Stomach (tissue), 8 donors: ENCODE measurements at regions not wholly inside any gene's neighbourhood (a gene's known extent, or its start where the extent isn't known, plus 50 kb on each side); places are given as distances from the start of the nearest gene placed in this dataset.

Experiments used
- DNase-seq, 2 donors: peaks; one replicate each; pipeline versions ENCODE4 v3.0.0 to v3.0.0-alpha.2; 2013 to 2019
- H3K27ac ChIP-seq, 5 donors: fragments of 200-600 bp in 4 of 5; sonication (generic) in 4 of 5; one replicate each; pipeline ENCODE4 v1.5.1; 2013 to 2019; ENCODE audit warnings: mild to moderate bottlenecking in 1 of 5, moderate library complexity in 1 of 5
- H3K27me3 ChIP-seq, 3 donors: fragments of 200-600 bp; sonication (generic); one replicate each; pipeline ENCODE4 v1.5.1; 2017 to 2019; ENCODE audit warnings: mixed run types in 1 of 3
- H3K36me3 ChIP-seq, 4 donors: fragments of 200-600 bp; sonication (generic); 1 replicate in 3 of 4; 2 replicates in 1 of 4; pipeline ENCODE4 v1.5.1; 2016 to 2019
- H3K4me1 ChIP-seq, 4 donors: fragments of 200-600 bp; sonication (generic); one replicate each; pipeline ENCODE4 v1.5.1; 2016 to 2019
- H3K4me3 ChIP-seq, 4 donors: fragments of 200-600 bp; sonication (generic) in 3 of 4; one replicate each; pipeline ENCODE4 v1.5.1; 2016 to 2019; ENCODE audit warnings: mild to moderate bottlenecking in 1 of 4
- H3K9me3 ChIP-seq, 4 donors: fragments of 200-600 bp; sonication (generic); one replicate each; pipeline ENCODE4 v1.5.1; 2016 to 2019
- EP300 ChIP-seq: sonication (generic); formaldehyde crosslinking; IDR thresholded peaks from one replicate; pipeline ENCODE4 v1.6.1; 2017; ENCODE audit warnings: antibody characterized with exemption
- POLR2A ChIP-seq, 4 donors: fragments of 450-650 bp; IDR thresholded peaks; one replicate each; pipeline ENCODE4 v1.6.1; 2016; ENCODE audit warnings: antibody characterized with exemption in 4 of 4, control low read depth in 2 of 4, mild to moderate bottlenecking in 1 of 4, moderate library complexity in 1 of 4
- POLR2AphosphoS5 ChIP-seq, 3 donors: sonication (generic); formaldehyde crosslinking; IDR thresholded peaks; one replicate each; pipeline ENCODE4 v1.6.1; 2016; ENCODE audit warnings: antibody characterized with exemption in 3 of 3
- WGBS, 5 donors: extraction: QIAGEN DNeasy Blood & Tissue Kit in 3 of 5; methylation state at CpG; one replicate each; pipeline versions ENCODE4 v1.1.5 to v1.1.7; 2013 to 2018; 5-methylcytosine and 5-hydroxymethylcytosine counted together
- intact Hi-C: fragments of 100-400 bp; cut with DNase I; formaldehyde crosslinking; loops from one replicate; pipeline ENCODE4 v1.15.1; 2023; ENCODE audit warnings: low total_unique reads
- TF ChIP-seq, protein P1 (sequence below), 7 experiments: fragments of 450-650 bp in 4 of 7; fragments of 200-600 bp in 3 of 7; sonication (generic) in 3 of 7; IDR thresholded peaks; one replicate each; pipeline ENCODE4 v1.5.1; 2016 to 2019; ENCODE audit warnings: antibody characterized with exemption in 7 of 7, control low read depth in 2 of 7, mild to moderate bottlenecking in 1 of 7
- donor health status: healthy with polysubstance abuse.
- donor health status: Bipolar disorder and iron deficiency.
- donor health status: healthy.

DNA sequence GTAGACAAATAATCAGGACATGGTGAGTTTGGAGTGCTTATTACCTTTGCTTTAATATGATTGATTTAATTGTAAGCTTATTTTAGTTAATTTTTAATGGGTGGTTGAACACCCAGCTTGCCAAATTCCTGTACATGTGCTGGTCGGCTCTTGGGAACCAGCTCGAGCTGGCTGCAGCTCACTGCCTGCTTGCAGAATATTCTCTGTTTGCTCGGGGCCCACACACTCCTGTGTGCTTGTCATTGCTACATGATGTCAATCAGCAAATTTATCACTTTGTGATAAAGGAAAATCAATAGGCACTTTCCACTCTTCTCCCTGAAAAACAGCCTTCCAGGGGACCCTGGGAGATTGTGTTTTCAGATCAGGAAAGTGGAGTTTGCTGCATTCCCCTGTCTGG, 141.1 kb upstream of the LHX5 start:
- H3K27me3 ChIP-seq, result peaks cover 11 to 80% (median 42%) of the 10 kb centered on the region in 3 donors

DNA sequence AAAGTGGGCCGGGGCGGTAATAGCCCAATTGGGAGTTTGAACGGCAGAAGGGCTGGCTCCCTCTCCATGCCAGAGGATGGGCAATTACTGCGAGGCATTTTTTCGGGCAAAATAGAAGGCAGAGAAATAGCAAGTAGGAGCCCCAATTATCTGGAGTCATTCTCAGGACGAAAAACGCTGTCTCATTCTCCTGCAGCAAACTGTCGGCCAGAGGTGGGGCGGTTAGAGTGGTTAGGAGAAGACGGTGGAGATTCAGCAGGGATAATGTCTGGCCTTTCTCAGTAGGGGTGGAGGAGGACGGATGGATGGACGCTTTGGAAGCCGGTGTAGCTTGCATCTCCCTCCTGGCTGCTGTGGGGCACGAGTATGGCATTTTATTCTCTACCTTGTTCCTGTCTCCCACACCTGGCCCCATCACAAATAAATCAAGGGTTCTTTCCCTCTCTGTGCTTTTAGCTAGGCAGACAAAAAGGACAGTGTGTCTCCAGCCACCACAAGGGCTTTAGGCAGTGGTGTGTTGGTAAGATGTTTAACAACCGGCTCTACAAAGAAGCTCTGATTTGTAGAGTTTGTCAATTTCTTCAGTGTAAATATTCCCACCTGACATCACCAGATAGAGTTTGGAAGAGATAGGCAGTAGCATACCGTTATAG, 140.5 kb upstream of the LHX5 start:
- Histone ChIP-seq H3K36me3 (no peaks in the 10 kb centered on the region), H3K9me3 (peaks cover 0 to 31% (median 16%) of the 10 kb centered on the region in 4 donors), H3K4me1 (peaks cover 0 to 7% (median 0%) of the 10 kb centered on the region in 4 donors), H3K4me3 (no peak overlapping the region), H3K27me3 (peaks cover 11 to 75% (median 42%) of the 10 kb centered on the region in 3 donors), H3K27ac (no peak overlapping the region)
- TF ChIP-seq, protein P1, sequence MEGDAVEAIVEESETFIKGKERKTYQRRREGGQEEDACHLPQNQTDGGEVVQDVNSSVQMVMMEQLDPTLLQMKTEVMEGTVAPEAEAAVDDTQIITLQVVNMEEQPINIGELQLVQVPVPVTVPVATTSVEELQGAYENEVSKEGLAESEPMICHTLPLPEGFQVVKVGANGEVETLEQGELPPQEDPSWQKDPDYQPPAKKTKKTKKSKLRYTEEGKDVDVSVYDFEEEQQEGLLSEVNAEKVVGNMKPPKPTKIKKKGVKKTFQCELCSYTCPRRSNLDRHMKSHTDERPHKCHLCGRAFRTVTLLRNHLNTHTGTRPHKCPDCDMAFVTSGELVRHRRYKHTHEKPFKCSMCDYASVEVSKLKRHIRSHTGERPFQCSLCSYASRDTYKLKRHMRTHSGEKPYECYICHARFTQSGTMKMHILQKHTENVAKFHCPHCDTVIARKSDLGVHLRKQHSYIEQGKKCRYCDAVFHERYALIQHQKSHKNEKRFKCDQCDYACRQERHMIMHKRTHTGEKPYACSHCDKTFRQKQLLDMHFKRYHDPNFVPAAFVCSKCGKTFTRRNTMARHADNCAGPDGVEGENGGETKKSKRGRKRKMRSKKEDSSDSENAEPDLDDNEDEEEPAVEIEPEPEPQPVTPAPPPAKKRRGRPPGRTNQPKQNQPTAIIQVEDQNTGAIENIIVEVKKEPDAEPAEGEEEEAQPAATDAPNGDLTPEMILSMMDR (IDR thresholded peaks at IDR 0.05), result no peak
- TF ChIP-seq POLR2AphosphoS5 (IDR thresholded peaks at IDR 0.05), result no peak
- TF ChIP-seq POLR2A (IDR thresholded peaks at IDR 0.05), result no peak
- no peak for TF ChIP-seq EP300
- DNase-seq, result no peak
- WGBS, 5 donors, result 27 to 36% (median 34%) methylated on average over 16 of the region's 16 CpGs
- intact Hi-C loops, result no loop called here

More for the DNA sequence above, 141.1 kb upstream of the LHX5 start:
- WGBS, 5 donors, result 29 to 41% (median 34%) methylated on average over 3 of the region's 3 CpGs
- DNase-seq, result no peak
- Histone ChIP-seq H3K9me3 (peaks cover 0 to 31% (median 16%) of the 10 kb centered on the region in 4 donors), H3K36me3 (no peaks in the 10 kb centered on the region), H3K27ac (no peak overlapping the region), H3K4me1 (peaks cover 0 to 7% (median 0%) of the 10 kb centered on the region in 4 donors), H3K4me3 (no peak overlapping the region)
- TF ChIP-seq EP300, result no peak
- no peak for TF ChIP-seq POLR2A (IDR thresholded peaks at IDR 0.05)
- TF ChIP-seq, protein P1 (IDR thresholded peaks at IDR 0.05), result no peak
- no peak for TF ChIP-seq POLR2AphosphoS5 (IDR thresholded peaks at IDR 0.05)
- intact Hi-C loops, result no loop called here

DNA sequence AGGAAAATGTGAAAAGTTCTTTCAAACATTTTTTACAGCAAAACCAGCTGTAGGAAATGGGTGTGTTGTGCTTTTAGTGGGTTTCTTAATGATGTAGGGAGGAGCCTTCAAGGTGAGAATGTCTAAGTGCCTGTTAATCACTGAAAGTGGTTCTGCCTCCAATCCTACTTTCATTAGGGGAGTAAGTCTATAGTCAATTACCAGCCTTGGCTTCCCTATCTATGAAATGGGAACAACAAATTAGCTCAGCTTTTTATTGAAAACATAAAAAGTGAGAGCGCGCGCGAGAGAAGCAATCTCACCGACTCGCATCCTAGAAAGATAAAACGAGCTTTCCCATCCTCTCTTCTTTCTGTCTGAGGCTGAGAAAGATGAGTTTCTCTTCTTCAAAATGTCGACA, 140.0 kb upstream of the LHX5 start:
- H3K9me3 ChIP-seq, result peaks cover 0 to 31% (median 16%) of the 10 kb centered on the region in 4 donors
- no peak overlapping the region for H3K27ac ChIP-seq
- peaks cover 11 to 75% (median 42%) of the 10 kb centered on the region in 3 donors for H3K27me3 ChIP-seq
- intact Hi-C loops, result no loop called here
- TF ChIP-seq POLR2AphosphoS5 (IDR thresholded peaks at IDR 0.05) (no peak), EP300 (no peak), POLR2A (IDR thresholded peaks at IDR 0.05) (no peak)
- TF ChIP-seq, protein P1 (IDR thresholded peaks at IDR 0.05), result no peak
- 67 to 74% (median 69%) methylated on average over 8 of the region's 8 CpGs for WGBS, 5 donors
- H3K4me1 ChIP-seq, result peaks cover 0 to 7% (median 0%) of the 10 kb centered on the region in 4 donors
- no peak overlapping the region for H3K4me3 ChIP-seq
- DNase-seq, result no peak
- H3K36me3 ChIP-seq, result no peaks in the 10 kb centered on the region

DNA sequence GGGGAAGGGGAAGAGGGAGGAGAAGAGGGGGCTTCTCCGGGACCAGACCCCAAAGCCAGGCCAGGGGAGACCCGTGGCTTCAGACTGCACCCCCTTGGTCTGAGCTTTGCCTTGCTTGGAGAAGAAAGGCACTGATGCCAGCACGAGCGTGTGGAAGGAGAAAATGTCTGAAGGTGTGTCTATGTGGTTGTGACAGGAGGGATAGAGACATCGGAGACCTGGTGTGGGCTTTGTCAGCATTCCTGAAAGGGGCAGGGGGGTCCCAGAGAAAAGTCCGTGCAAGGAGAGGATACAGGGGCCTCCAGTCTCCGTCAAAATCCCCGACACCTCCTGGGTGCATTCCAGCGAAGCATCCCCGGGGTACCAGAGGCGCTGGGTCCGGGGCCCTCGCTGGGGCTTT, 139.0 kb upstream of the LHX5 start:
- peaks cover 11 to 74% (median 42%) of the 10 kb centered on the region in 3 donors for H3K27me3 ChIP-seq
- H3K27ac ChIP-seq, result no peak overlapping the region
- H3K9me3 ChIP-seq, result peaks cover 0 to 31% (median 16%) of the 10 kb centered on the region in 4 donors
- peaks cover 0 to 7% (median 0%) of the 10 kb centered on the region in 4 donors for H3K4me1 ChIP-seq
- TF ChIP-seq EP300 (no peak), POLR2A (IDR thresholded peaks at IDR 0.05) (no peak), POLR2AphosphoS5 (IDR thresholded peaks at IDR 0.05) (no peak)
- TF ChIP-seq, protein P1 (IDR thresholded peaks at IDR 0.05), result no peak
- no peak for DNase-seq
- WGBS, 5 donors, result 1 to 4% (median 4%) methylated on average over 13 of the region's 13 CpGs
- intact Hi-C loops, result no loop called here
- no peaks in the 10 kb centered on the region for H3K36me3 ChIP-seq
- H3K4me3 ChIP-seq, result no peak overlapping the region
